Effector memory CD4-positive, alpha-beta T cell (primary cell): ENCODE measurements at regions not wholly inside any gene's neighbourhood (a gene's known extent, or its start where the extent isn't known, plus 50 kb on each side); places are given as distances from the start of the nearest gene placed in this dataset.

ENCODE experiments used
- DNase-seq, 3 donors: peaks; one replicate each; pipeline ENCODE4 v3.0.0-alpha.2; 2020
- H3K27ac ChIP-seq: 2 replicates; pipeline ENCODE4 v1.7.0; 2013; ENCODE audit warnings: mild to moderate bottlenecking, low read length, moderate library complexity; ENCODE audit not compliant: insufficient read depth, poor library complexity, severe bottlenecking
- H3K27me3 ChIP-seq: replicated peaks from 2 replicates; pipeline ENCODE4 v1.7.0; 2013; ENCODE audit warnings: mild to moderate bottlenecking, low read length; ENCODE audit not compliant: insufficient read depth, control insufficient read depth, poor library complexity, severe bottlenecking
- H3K36me3 ChIP-seq: 2 replicates; pipeline ENCODE4 v1.7.0; 2013; ENCODE audit warnings: mild to moderate bottlenecking, low read length, moderate library complexity; ENCODE audit not compliant: control insufficient read depth, insufficient read depth
- H3K4me1 ChIP-seq: 2 replicates; pipeline ENCODE4 v1.7.0; 2013; ENCODE audit warnings: low read length, mild to moderate bottlenecking; ENCODE audit not compliant: control insufficient read depth, insufficient read depth, poor library complexity, severe bottlenecking
- H3K4me3 ChIP-seq: 2 replicates; pipeline ENCODE4 v1.7.0; 2013; ENCODE audit warnings: low read length, low read depth, mild to moderate bottlenecking; ENCODE audit not compliant: insufficient read depth, poor library complexity, severe bottlenecking
- H3K9me3 ChIP-seq: 2 replicates; pipeline ENCODE4 v1.7.0; 2013; ENCODE audit warnings: mild to moderate bottlenecking, low read length, moderate library complexity; ENCODE audit not compliant: control insufficient read depth

DNA sequence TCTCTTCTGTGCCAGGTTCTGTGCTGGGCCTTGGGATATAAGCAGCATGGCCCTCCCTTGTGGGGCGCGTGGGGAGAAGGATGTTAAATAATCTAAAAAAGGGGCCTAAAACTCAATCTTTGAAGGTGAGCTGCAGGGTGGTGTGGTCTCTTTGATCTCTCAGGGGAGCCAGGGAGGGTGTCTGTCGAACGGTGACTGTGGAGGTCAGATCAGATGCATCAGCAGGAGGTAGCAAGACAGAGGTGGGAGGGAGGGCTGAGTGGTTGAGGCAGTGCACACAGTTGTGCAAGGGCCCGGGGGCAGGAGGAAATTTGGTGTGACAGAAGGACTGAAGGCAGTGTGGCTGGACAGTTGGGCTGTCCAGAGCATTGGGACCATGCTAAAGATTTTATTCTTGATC lies 287.3 kb downstream of the BMP7 start:
- H3K36me3 ChIP-seq: no peaks in the 10 kb centered on the region
- no peaks in the 10 kb centered on the region for H3K9me3 ChIP-seq
- DNase-seq: no peak
- H3K27ac ChIP-seq: no peak overlapping the region
- H3K4me3 ChIP-seq: no peak overlapping the region
- peaks cover 3% of the 10 kb centered on the region for H3K27me3 ChIP-seq
- H3K4me1 ChIP-seq: no peaks in the 10 kb centered on the region

DNA sequence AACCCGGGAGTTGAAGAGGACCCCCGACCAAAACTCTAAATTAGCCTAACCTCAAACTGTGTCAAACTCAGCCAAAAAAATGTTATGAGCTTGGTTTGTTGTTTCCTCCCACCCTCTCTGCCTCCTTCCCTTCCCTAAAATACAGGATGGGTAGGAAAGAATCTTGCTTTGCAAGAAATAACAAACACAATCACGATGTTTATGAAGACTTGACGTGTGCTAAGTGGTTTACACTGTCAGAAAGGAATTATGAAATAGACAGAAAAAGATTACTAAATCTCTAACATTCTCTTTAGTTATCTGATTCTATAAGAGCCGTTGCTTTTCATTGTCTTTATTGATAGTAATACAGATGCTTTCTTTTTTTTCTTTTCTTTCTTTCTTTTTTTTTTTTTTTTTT lies 285.1 kb downstream of the BMP7 start:
- no peaks in the 10 kb centered on the region for H3K36me3 ChIP-seq
- no peak overlapping the region for H3K4me3 ChIP-seq
- no peaks in the 10 kb centered on the region for H3K27me3 ChIP-seq
- no peak overlapping the region for H3K27ac ChIP-seq
- no peaks in the 10 kb centered on the region for H3K4me1 ChIP-seq
- DNase-seq: no peak
- no peaks in the 10 kb centered on the region for H3K9me3 ChIP-seq

DNA sequence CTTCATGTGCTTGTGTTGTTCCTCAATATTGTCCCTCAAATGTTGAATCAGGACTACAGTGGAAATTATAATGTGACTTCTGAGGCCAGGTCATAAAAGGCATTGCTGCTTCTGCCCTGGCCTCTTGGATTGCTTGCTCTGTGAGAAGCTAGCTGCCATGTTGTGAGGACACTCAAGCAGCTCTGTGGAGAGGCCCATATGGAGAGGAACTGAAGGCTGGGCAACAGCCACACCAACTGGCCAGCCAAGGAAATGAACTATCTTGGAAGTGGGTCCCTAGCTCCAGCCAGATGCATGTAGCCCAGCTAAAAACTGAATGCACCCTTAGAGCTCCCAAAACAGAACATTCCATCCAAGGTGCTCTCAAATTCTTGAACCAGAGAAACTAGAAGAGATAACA lies 282.6 kb downstream of the BMP7 start:
- no peaks in the 10 kb centered on the region for H3K9me3 ChIP-seq
- DNase-seq: no peak
- H3K4me3 ChIP-seq: no peak overlapping the region
- no peaks in the 10 kb centered on the region for H3K4me1 ChIP-seq
- H3K27me3 ChIP-seq: no peaks in the 10 kb centered on the region
- H3K27ac ChIP-seq: no peak overlapping the region
- no peaks in the 10 kb centered on the region for H3K36me3 ChIP-seq

DNA sequence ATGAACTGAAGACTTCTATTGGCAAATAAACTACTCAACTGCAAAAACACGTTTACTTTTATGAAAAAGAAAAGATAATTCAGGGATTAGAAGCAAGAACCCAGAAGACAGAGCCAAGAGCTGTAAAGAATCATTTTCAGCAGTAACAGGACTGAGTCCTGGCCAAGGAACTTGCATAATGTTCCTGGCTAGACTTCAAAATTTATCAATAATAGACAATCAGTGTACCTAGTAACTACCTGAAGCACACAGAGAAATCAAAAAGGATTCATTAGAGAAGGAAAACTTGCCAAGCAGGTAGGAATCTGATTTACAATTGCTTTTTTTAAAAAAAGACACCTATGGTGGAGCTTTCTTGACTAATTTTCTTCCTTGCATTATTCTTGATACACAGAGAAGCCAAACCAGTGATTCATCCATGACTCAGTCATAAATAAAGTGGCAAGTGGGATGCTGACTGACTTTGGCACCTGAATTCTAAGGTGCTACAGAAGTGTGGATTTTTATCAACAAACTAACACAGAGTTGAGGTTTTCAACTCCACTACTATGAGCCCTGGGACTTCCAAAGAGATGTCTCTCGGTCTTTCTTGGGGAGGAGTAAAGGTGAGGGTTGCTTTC lies 281.3 kb downstream of the BMP7 start:
- DNase-seq: no peak
- Histone ChIP-seq H3K36me3 (no peaks in the 10 kb centered on the region), H3K4me3 (no peak overlapping the region), H3K27me3 (no peaks in the 10 kb centered on the region), H3K27ac (no peak overlapping the region), H3K4me1 (no peaks in the 10 kb centered on the region), H3K9me3 (no peaks in the 10 kb centered on the region)

DNA sequence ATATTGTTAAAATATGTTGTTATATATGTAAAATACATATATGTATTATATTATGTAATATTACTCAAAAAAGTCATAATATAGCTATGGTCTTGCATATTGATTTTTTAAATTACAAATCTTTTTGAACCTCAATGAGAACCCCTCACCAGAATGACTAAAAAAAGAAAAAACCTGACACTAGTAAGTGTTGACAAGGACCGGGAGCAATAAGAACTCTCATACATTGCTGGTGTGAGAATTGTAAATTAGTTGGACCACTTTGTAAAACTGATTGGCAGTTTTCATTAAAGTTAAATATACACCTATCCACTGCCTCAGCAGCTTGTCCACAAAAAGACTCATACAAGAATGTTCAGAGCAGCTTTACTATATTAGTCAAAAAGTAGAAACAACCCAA lies 280.0 kb downstream of the BMP7 start:
- H3K9me3 ChIP-seq: no peaks in the 10 kb centered on the region
- no peak overlapping the region for H3K27ac ChIP-seq
- H3K4me1 ChIP-seq: no peaks in the 10 kb centered on the region
- H3K36me3 ChIP-seq: no peaks in the 10 kb centered on the region
- no peaks in the 10 kb centered on the region for H3K27me3 ChIP-seq
- DNase-seq: no peak
- no peak overlapping the region for H3K4me3 ChIP-seq

DNA sequence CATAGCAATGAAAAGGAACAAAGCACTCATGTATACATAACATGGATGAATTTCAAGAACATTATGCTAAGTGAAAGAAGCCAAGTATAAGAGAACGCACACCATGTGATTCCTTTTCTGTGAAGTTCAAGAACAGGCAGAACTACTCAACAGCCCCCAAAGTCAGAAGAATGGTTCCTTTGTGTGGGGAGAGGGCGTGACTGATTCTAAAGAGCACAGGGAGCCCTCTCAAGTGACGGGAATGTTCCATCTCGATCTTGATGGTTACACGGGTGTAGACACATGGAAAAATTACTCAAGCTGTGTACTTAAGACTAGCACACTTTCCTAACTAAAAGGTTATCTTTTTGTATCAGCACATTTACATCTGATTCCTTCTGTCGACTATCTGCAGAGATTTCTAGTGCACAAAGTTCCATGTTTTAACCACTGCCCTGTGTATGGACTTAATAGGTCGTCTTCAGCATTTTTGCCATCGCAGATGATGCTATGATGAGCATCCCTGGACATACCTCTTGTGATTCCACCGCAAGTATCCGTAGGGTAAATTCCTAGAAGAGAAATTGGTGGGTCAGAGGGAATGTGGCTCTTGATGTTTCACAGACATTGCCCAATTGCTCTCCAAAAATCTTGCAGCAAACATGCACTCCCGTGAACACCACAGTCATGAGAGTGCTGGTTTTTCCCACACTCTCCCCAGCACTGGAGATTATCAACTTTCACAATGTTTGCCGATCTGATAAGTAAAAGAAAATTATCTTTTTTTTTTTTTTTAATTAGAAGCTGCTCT lies 279.3 kb downstream of the BMP7 start:
- DNase-seq: no peak
- Histone ChIP-seq H3K27ac (no peak overlapping the region), H3K9me3 (no peaks in the 10 kb centered on the region), H3K4me1 (no peaks in the 10 kb centered on the region), H3K36me3 (no peaks in the 10 kb centered on the region), H3K4me3 (no peak overlapping the region), H3K27me3 (no peaks in the 10 kb centered on the region)

DNA sequence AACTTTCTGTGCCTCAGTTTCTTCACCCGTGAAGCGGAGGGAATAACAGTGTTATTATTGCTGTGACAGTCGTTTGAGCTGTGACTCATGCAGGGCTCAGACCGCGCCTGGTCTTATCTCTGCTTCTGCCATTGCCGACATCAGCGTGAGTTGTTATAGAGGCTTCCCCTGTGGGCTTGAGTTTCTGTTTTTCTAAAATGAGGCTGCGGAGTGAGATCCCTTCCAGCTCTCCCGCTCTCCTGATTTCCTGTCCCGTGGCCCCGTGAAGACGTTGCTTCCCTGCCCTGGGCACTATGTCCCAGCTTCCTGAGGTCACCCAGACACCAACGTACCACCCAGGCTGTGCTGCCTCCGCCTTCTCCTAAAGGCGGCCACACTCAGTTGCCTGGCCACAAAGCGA lies 278.5 kb downstream of the BMP7 start:
- Histone ChIP-seq H3K9me3 (no peaks in the 10 kb centered on the region), H3K36me3 (no peaks in the 10 kb centered on the region), H3K4me1 (no peaks in the 10 kb centered on the region), H3K4me3 (no peak overlapping the region), H3K27ac (no peak overlapping the region), H3K27me3 (no peaks in the 10 kb centered on the region)
- no peak for DNase-seq

DNA sequence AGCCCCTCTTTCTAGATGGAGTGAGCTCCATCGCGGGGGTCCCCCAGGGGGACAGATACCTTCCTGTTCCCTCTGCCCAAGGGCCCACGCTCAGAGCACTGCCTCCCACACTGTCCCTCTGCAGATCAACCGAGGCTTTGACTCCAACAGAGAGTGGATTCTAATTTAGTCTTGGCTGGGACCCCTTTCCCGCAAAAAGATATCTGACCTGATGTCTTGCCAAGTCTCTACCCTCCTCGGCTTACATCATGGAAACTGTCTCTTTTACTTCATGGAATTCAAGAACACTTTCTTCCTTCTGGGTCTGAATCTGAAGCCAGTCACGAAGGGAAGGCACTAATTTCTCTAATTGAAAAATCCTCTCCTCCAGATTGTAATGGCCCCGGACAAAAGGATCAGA lies 278.0 kb downstream of the BMP7 start:
- Histone ChIP-seq H3K4me3 (no peak overlapping the region), H3K36me3 (no peaks in the 10 kb centered on the region), H3K27ac (no peak overlapping the region), H3K9me3 (no peaks in the 10 kb centered on the region), H3K27me3 (no peaks in the 10 kb centered on the region), H3K4me1 (no peaks in the 10 kb centered on the region)
- DNase-seq: no peak

DNA sequence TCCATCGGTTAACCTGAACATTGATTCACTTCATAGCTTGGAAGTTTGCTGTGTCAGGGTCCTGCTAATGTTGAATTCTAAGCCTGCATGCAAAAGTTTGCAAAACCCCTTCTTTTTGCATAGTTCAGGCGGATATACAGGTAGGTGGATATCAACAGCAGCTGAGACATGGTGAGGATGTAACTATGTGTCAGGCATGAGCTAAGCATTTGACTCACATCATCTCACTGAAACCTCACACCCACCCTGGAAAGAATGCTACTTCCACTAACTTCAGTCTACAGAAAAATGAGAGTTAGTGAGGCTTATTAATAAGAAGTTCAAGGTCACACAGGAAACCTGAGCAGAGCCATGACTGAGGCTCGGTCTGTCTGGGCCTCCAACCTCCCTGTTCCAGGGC lies 276.9 kb downstream of the BMP7 start:
- Histone ChIP-seq H3K36me3 (no peaks in the 10 kb centered on the region), H3K27me3 (no peaks in the 10 kb centered on the region), H3K4me3 (no peak overlapping the region), H3K27ac (no peak overlapping the region), H3K4me1 (no peaks in the 10 kb centered on the region), H3K9me3 (no peaks in the 10 kb centered on the region)
- no peak for DNase-seq

DNA sequence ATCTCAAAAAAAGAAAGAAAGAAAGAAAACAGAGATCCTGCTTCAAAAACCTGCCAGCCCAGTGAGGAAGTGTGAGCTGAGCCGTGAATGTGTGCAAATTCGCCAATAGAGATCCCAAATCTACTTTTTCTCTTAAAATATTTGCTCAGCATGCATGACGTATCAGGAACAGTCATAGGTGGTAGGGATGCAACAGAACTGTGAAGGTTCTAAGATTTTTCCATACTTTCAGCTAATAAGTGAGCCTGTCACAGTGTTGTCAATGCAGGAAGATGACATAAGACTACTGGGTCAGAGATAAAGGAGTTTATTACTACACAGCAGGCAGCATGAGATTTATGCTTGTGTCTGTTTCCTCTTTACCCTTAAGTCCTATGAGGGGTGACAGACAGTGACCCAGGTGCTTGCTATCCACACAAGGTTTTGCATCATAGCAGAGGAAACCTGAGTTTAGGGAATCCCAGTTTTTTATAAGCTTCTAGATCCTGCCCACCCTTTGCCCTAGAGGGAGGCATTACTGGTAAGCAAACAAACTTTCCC lies 273.4 kb downstream of the BMP7 start:
- no peak for DNase-seq
- Histone ChIP-seq H3K36me3 (no peaks in the 10 kb centered on the region), H3K4me3 (no peak overlapping the region), H3K27me3 (no peaks in the 10 kb centered on the region), H3K9me3 (no peaks in the 10 kb centered on the region), H3K4me1 (no peaks in the 10 kb centered on the region), H3K27ac (no peak overlapping the region)
